ENCODE measurements at regions not wholly inside any gene's neighbourhood (a gene's known extent, or its start where the extent isn't known, plus 50 kb on each side); places are given as distances from the start of the nearest gene placed in this dataset.

GRCh38 chr5:8770431-8770830 lies 775.4 kb downstream of the SEMA5A start:
- no peaks in the 10 kb centered on the region for H3K9me3 ChIP-seq (ENCODE audit: insufficient read depth, low read length)
- peaks cover 3% of the 10 kb centered on the region for H3K4me1 ChIP-seq (ENCODE audit: insufficient read depth, insufficient read length)
- no peak overlapping the region for H3K4me3 ChIP-seq (ENCODE audit: insufficient read length, low read depth)
- no peak for TF ChIP-seq SUZ12 (IDR thresholded peaks at IDR 0.05; ENCODE audit: extremely low read depth, insufficient read depth, insufficient read length)
- TF ChIP-seq YY1 (IDR thresholded peaks at IDR 0.05; ENCODE audit: insufficient read depth, insufficient read length), result no peak
- no peak for TF ChIP-seq ZNF274 (IDR thresholded peaks at IDR 0.05; ENCODE audit: low read depth, low read length)
- no peak overlapping the region for H3K9ac ChIP-seq (ENCODE audit: insufficient read length, low read depth)
- DNase-seq (ENCODE audit: low read depth, low spot score), result no peak
- no peaks in the 10 kb centered on the region for H3K36me3 ChIP-seq (ENCODE audit: insufficient read depth, insufficient read length, low read length)
- no peaks in the 10 kb centered on the region for H3K27me3 ChIP-seq (ENCODE audit: insufficient read depth, insufficient read length)

DNA sequence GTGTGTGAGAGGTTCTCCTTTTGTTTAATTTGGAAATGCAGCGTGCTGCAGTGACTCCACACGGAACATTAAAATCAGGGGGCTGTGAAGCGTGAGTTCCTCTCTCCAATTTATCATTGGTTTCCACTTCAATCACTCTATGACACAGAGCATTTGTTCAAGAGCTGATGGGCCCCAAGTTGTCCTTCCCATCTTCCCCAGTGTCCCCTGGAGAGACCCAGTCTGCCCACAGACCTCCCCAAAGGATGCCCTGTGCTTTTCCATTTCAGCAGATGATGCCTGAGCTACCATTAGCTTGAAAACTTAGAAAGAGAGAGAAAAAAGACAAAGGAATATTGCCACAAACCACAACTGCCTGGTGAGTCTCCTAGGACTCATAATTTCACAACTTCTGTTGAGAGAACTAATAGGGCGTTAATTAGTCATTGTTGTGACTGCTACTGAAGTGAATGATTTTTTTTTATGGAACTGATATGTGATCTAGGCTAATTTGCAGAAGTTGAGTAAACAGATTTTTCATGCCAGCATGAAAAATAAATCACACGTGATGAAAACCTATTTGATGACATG lies 772.7 kb downstream of the SEMA5A start:
- H3K27me3 ChIP-seq (ENCODE audit: insufficient read depth, insufficient read length), result no peaks in the 10 kb centered on the region
- H3K9me3 ChIP-seq (ENCODE audit: insufficient read depth, low read length), result no peaks in the 10 kb centered on the region
- no peaks in the 10 kb centered on the region for H3K36me3 ChIP-seq (ENCODE audit: insufficient read depth, insufficient read length, low read length)
- DNase-seq (ENCODE audit: low read depth, low spot score), result no peak
- no peak overlapping the region for H3K4me3 ChIP-seq (ENCODE audit: insufficient read length, low read depth)
- H3K9ac ChIP-seq (ENCODE audit: insufficient read length, low read depth), result no peak overlapping the region
- peaks cover 4% of the 10 kb centered on the region for H3K4me1 ChIP-seq (ENCODE audit: insufficient read depth, insufficient read length)
- TF ChIP-seq SUZ12 (IDR thresholded peaks at IDR 0.05; ENCODE audit: extremely low read depth, insufficient read depth, insufficient read length), result no peak
- no peak for TF ChIP-seq YY1 (IDR thresholded peaks at IDR 0.05; ENCODE audit: insufficient read depth, insufficient read length)
- TF ChIP-seq ZNF274 (IDR thresholded peaks at IDR 0.05; ENCODE audit: low read depth, low read length), result no peak

DNA sequence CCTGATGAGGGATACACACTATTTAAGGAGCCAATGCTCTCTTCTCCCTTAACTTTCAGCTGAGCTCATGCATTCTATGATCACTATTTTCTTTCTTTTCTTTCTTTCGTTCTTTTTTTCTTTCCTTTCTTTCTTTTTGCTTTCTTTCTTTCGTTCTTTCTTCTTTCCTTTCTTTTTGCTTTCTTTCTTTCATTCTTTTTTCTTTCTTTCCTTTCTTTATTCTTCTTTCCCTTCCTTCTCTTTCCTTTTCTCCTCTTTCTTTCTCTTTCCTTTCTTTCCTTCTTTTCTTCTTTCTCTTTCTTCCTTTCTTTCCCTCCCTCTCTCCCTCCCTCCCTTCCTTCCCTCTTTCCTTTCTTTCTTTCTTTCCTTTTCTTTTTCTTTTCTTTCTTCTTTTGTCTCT lies 761.2 kb downstream of the SEMA5A start:
- no peak for DNase-seq (ENCODE audit: low read depth, low spot score)
- H3K9me3 ChIP-seq (ENCODE audit: insufficient read depth, low read length), result no peaks in the 10 kb centered on the region
- H3K4me1 ChIP-seq (ENCODE audit: insufficient read depth, insufficient read length), result no peaks in the 10 kb centered on the region
- H3K27me3 ChIP-seq (ENCODE audit: insufficient read depth, insufficient read length), result no peaks in the 10 kb centered on the region
- H3K9ac ChIP-seq (ENCODE audit: insufficient read length, low read depth), result no peak overlapping the region
- H3K4me3 ChIP-seq (ENCODE audit: insufficient read length, low read depth), result no peak overlapping the region
- TF ChIP-seq ZNF274 (IDR thresholded peaks at IDR 0.05; ENCODE audit: low read depth, low read length) (no peak), YY1 (IDR thresholded peaks at IDR 0.05; ENCODE audit: insufficient read depth, insufficient read length) (no peak), SUZ12 (IDR thresholded peaks at IDR 0.05; ENCODE audit: extremely low read depth, insufficient read depth, insufficient read length) (no peak)
- no peaks in the 10 kb centered on the region for H3K36me3 ChIP-seq (ENCODE audit: insufficient read depth, insufficient read length, low read length)

GRCh38 chr5:8788246-8788645 lies 757.6 kb downstream of the SEMA5A start:
- no peaks in the 10 kb centered on the region for H3K27me3 ChIP-seq (ENCODE audit: insufficient read depth, insufficient read length)
- H3K4me3 ChIP-seq (ENCODE audit: insufficient read length, low read depth), result no peak overlapping the region
- no peaks in the 10 kb centered on the region for H3K4me1 ChIP-seq (ENCODE audit: insufficient read depth, insufficient read length)
- H3K9ac ChIP-seq (ENCODE audit: insufficient read length, low read depth), result no peak overlapping the region
- H3K36me3 ChIP-seq (ENCODE audit: insufficient read depth, insufficient read length, low read length), result no peaks in the 10 kb centered on the region
- no peak for DNase-seq (ENCODE audit: low read depth, low spot score)
- no peaks in the 10 kb centered on the region for H3K9me3 ChIP-seq (ENCODE audit: insufficient read depth, low read length)
- TF ChIP-seq ZNF274 (IDR thresholded peaks at IDR 0.05; ENCODE audit: low read depth, low read length), result no peak
- no peak for TF ChIP-seq SUZ12 (IDR thresholded peaks at IDR 0.05; ENCODE audit: extremely low read depth, insufficient read depth, insufficient read length)
- TF ChIP-seq YY1 (IDR thresholded peaks at IDR 0.05; ENCODE audit: insufficient read depth, insufficient read length), result no peak

GRCh38 chr5:8805653-8806052 lies 740.2 kb downstream of the SEMA5A start:
- DNase-seq (ENCODE audit: low read depth, low spot score), result no peak
- H3K9ac ChIP-seq (ENCODE audit: insufficient read length, low read depth), result no peak overlapping the region
- H3K36me3 ChIP-seq (ENCODE audit: insufficient read depth, insufficient read length, low read length), result no peaks in the 10 kb centered on the region
- no peak overlapping the region for H3K4me3 ChIP-seq (ENCODE audit: insufficient read length, low read depth)
- H3K27me3 ChIP-seq (ENCODE audit: insufficient read depth, insufficient read length), result no peaks in the 10 kb centered on the region
- TF ChIP-seq ZNF274 (IDR thresholded peaks at IDR 0.05; ENCODE audit: low read depth, low read length) (no peak), YY1 (IDR thresholded peaks at IDR 0.05; ENCODE audit: insufficient read depth, insufficient read length) (no peak), SUZ12 (IDR thresholded peaks at IDR 0.05; ENCODE audit: extremely low read depth, insufficient read depth, insufficient read length) (no peak)
- H3K9me3 ChIP-seq (ENCODE audit: insufficient read depth, low read length), result peaks cover 17% of the 10 kb centered on the region
- H3K4me1 ChIP-seq (ENCODE audit: insufficient read depth, insufficient read length), result no peaks in the 10 kb centered on the region

GRCh38 chr5:8807636-8808035 lies 738.2 kb downstream of the SEMA5A start:
- Histone ChIP-seq H3K4me1 (ENCODE audit: insufficient read depth, insufficient read length) (no peaks in the 10 kb centered on the region), H3K27me3 (ENCODE audit: insufficient read depth, insufficient read length) (no peaks in the 10 kb centered on the region), H3K9ac (ENCODE audit: insufficient read length, low read depth) (no peak overlapping the region), H3K9me3 (ENCODE audit: insufficient read depth, low read length) (peaks cover 17% of the 10 kb centered on the region), H3K4me3 (ENCODE audit: insufficient read length, low read depth) (no peak overlapping the region), H3K36me3 (ENCODE audit: insufficient read depth, insufficient read length, low read length) (no peaks in the 10 kb centered on the region)
- TF ChIP-seq ZNF274 (IDR thresholded peaks at IDR 0.05; ENCODE audit: low read depth, low read length) (no peak), SUZ12 (IDR thresholded peaks at IDR 0.05; ENCODE audit: extremely low read depth, insufficient read depth, insufficient read length) (no peak), YY1 (IDR thresholded peaks at IDR 0.05; ENCODE audit: insufficient read depth, insufficient read length) (no peak)
- no peak for DNase-seq (ENCODE audit: low read depth, low spot score)

DNA sequence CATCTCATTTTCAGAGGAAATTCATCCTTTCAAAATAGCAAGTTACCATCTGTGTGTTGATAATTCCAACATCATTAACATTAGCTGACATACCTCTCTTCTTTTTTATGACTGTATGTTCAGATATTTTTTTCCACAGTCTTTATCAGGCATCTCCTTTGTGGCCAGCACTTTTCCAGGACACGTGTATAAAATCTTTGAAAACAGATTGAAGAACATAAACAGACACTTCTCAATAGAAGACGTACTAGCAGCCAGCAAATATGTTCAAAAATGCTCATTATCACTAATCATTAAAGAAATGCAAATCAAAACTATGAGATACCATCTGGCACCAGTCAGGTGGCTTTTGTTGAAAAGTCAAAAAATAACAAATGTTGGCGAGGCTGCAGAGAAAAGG lies 734.3 kb downstream of the SEMA5A start:
- Histone ChIP-seq H3K36me3 (ENCODE audit: insufficient read depth, insufficient read length, low read length) (no peaks in the 10 kb centered on the region), H3K9me3 (ENCODE audit: insufficient read depth, low read length) (peaks cover 9% of the 10 kb centered on the region; the same call in 1 of the 2 replicates), H3K9ac (ENCODE audit: insufficient read length, low read depth) (no peak overlapping the region), H3K4me3 (ENCODE audit: insufficient read length, low read depth) (no peak overlapping the region), H3K27me3 (ENCODE audit: insufficient read depth, insufficient read length) (no peaks in the 10 kb centered on the region), H3K4me1 (ENCODE audit: insufficient read depth, insufficient read length) (no peaks in the 10 kb centered on the region)
- DNase-seq (ENCODE audit: low read depth, low spot score), result no peak
- no peak for TF ChIP-seq ZNF274 (IDR thresholded peaks at IDR 0.05; ENCODE audit: low read depth, low read length)
- TF ChIP-seq SUZ12 (IDR thresholded peaks at IDR 0.05; ENCODE audit: extremely low read depth, insufficient read depth, insufficient read length), result no peak
- no peak for TF ChIP-seq YY1 (IDR thresholded peaks at IDR 0.05; ENCODE audit: insufficient read depth, insufficient read length)
